ENCODE measurements at regions not wholly inside any gene's neighbourhood (a gene's known extent, or its start where the extent isn't known, plus 50 kb on each side); places are given as distances from the start of the nearest gene placed in this dataset.

DNA sequence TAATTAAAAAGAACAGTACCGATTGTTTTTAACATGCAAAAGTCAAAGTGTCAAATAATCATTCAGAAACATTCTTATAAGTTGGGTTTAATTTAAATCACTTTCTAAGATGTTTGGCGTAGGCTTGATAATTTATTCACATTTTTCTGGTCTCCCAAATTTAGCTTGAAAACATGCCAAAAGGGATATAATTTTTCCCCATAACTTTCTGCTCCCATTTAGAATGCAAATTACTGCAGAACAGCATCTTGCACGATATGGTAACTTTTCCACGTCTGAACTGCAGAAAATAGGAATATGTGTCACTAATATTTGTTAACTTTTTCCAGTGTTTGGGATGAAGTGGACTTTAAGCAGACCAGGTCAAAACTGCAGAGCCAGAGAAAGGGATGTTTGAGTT is 1592.4 kb upstream of the SEL1L start:
- in situ Hi-C loops (cut with HindIII; ENCODE audit: low pct_unique_long_range_greater_than_20kb, low sequenced_read_pairs), result no loop called here
- BruUV-seq (replicated peaks), result no TSS peak
- H3K4me1 ChIP-seq (ENCODE audit: control insufficient read depth, insufficient read depth, low read length), result no peaks in the 10 kb centered on the region
- ATAC-seq (no peak), DNase-seq (ENCODE audit: low read depth, low spot score) (no peak)
- H3K36me3 ChIP-seq (ENCODE audit: control insufficient read depth, insufficient read depth, low read length), result no peaks in the 10 kb centered on the region
- intact Hi-C loops (cut with micrococcal nuclease; ENCODE audit: unreplicated experiment), result no loop called here
- ChIA-PET POLR2A (no interaction called here), CTCF (no interaction called here)
- no peak overlapping the region for H3K27ac ChIP-seq (ENCODE audit: low read length)
- no peak overlapping the region for H3K4me3 ChIP-seq (ENCODE audit: low read depth in 2 of 2, low read length in 2 of 2)
- TF ChIP-seq TCF7L2 (IDR thresholded peaks at IDR 0.05; ENCODE audit: low read depth, low read length) (no peak), POLR2AphosphoS5 (IDR thresholded peaks at IDR 0.05; ENCODE audit: low read depth, low read length) (no peak), SIN3A (IDR thresholded peaks at IDR 0.05; ENCODE audit: borderline replicate concordance, insufficient read depth, low read depth, low read length) (no peak), REST (IDR thresholded peaks at IDR 0.05; ENCODE audit: insufficient read depth in 1 of 2, low read depth in 2 of 2, low read length in 1 of 2) (no peak)
- TF ChIP-seq, protein P1, sequence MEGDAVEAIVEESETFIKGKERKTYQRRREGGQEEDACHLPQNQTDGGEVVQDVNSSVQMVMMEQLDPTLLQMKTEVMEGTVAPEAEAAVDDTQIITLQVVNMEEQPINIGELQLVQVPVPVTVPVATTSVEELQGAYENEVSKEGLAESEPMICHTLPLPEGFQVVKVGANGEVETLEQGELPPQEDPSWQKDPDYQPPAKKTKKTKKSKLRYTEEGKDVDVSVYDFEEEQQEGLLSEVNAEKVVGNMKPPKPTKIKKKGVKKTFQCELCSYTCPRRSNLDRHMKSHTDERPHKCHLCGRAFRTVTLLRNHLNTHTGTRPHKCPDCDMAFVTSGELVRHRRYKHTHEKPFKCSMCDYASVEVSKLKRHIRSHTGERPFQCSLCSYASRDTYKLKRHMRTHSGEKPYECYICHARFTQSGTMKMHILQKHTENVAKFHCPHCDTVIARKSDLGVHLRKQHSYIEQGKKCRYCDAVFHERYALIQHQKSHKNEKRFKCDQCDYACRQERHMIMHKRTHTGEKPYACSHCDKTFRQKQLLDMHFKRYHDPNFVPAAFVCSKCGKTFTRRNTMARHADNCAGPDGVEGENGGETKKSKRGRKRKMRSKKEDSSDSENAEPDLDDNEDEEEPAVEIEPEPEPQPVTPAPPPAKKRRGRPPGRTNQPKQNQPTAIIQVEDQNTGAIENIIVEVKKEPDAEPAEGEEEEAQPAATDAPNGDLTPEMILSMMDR (IDR thresholded peaks at IDR 0.05), result no peak
- H3K9me3 ChIP-seq (ENCODE audit: control insufficient read depth, insufficient read depth, low read depth, low read length), result no peaks in the 10 kb centered on the region
- H3K27me3 ChIP-seq (ENCODE audit: control insufficient read depth, insufficient read depth, low read length), result no peaks in the 10 kb centered on the region

GRCh38 chr14:83128783-83129182 is 1595.1 kb upstream of the SEL1L start:
- POLR2A ChIA-PET, result no interaction called here
- ATAC-seq (no peak), DNase-seq (ENCODE audit: low read depth, low spot score) (no peak)
- no peak overlapping the region for H3K27ac ChIP-seq (ENCODE audit: low read length)
- intact Hi-C loops (cut with micrococcal nuclease; ENCODE audit: unreplicated experiment), result no loop called here
- no peaks in the 10 kb centered on the region for H3K27me3 ChIP-seq (ENCODE audit: control insufficient read depth, insufficient read depth, low read length)
- TF ChIP-seq POLR2AphosphoS5 (IDR thresholded peaks at IDR 0.05; ENCODE audit: low read depth, low read length) (no peak), SIN3A (IDR thresholded peaks at IDR 0.05; ENCODE audit: borderline replicate concordance, insufficient read depth, low read depth, low read length) (no peak), REST (IDR thresholded peaks at IDR 0.05; ENCODE audit: insufficient read depth in 1 of 2, low read depth in 2 of 2, low read length in 1 of 2) (no peak), TCF7L2 (IDR thresholded peaks at IDR 0.05; ENCODE audit: low read depth, low read length) (no peak)
- TF ChIP-seq, protein P1 (IDR thresholded peaks at IDR 0.05), result no peak
- no TSS peak for BruUV-seq (replicated peaks)
- H3K9me3 ChIP-seq (ENCODE audit: control insufficient read depth, insufficient read depth, low read depth, low read length), result no peaks in the 10 kb centered on the region
- no peaks in the 10 kb centered on the region for H3K4me1 ChIP-seq (ENCODE audit: control insufficient read depth, insufficient read depth, low read length)
- in situ Hi-C loops (cut with HindIII; ENCODE audit: low pct_unique_long_range_greater_than_20kb, low sequenced_read_pairs), result no loop called here
- no peak overlapping the region for H3K4me3 ChIP-seq (ENCODE audit: low read depth in 2 of 2, low read length in 2 of 2)
- CTCF ChIA-PET, result no interaction called here
- no peaks in the 10 kb centered on the region for H3K36me3 ChIP-seq (ENCODE audit: control insufficient read depth, insufficient read depth, low read length)
